ENCODE measurements at regions not wholly inside any gene's neighbourhood (a gene's known extent, or its start where the extent isn't known, plus 50 kb on each side); places are given as distances from the start of the nearest gene placed in this dataset.

DNA sequence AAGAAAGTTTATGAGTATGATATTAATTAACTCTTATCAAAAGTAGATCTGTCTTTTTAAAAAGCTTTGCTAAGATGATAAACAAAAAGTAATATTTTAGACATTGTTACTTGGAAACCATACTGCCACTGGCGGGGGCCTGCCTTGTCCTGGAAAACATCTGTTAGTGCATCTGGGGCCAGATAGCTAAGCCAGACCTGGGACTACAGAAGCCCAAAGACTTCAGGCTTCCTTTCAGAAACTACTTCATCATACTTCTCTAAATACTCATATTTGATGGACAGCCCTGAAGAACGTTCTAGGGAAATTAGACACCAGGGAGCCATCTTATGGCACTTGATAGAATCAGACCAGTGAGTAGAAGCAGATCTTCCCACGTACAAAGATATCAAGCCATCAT, 795.4 kb upstream of the SEMA6D start:
- WGBS, 2 donors, result 45 to 49% methylated on average over 3 of the region's 3 CpGs
- H3K4me3 ChIP-seq, result no peak overlapping the region
- no peak overlapping the region for H3K27ac ChIP-seq
- no peaks in the 10 kb centered on the region for H3K4me1 ChIP-seq
- H3K27me3 ChIP-seq, result no peaks in the 10 kb centered on the region
- DNase-seq, result no peak
- peaks cover 0 to 14% (median 7%) of the 10 kb centered on the region in 3 donors for H3K9me3 ChIP-seq
- no peaks in the 10 kb centered on the region for H3K36me3 ChIP-seq
- intact Hi-C loops (cut with DNase I), result no loop called here
- no peak for TF ChIP-seq POLR2A (IDR thresholded peaks at IDR 0.05)
- TF ChIP-seq, protein P1, sequence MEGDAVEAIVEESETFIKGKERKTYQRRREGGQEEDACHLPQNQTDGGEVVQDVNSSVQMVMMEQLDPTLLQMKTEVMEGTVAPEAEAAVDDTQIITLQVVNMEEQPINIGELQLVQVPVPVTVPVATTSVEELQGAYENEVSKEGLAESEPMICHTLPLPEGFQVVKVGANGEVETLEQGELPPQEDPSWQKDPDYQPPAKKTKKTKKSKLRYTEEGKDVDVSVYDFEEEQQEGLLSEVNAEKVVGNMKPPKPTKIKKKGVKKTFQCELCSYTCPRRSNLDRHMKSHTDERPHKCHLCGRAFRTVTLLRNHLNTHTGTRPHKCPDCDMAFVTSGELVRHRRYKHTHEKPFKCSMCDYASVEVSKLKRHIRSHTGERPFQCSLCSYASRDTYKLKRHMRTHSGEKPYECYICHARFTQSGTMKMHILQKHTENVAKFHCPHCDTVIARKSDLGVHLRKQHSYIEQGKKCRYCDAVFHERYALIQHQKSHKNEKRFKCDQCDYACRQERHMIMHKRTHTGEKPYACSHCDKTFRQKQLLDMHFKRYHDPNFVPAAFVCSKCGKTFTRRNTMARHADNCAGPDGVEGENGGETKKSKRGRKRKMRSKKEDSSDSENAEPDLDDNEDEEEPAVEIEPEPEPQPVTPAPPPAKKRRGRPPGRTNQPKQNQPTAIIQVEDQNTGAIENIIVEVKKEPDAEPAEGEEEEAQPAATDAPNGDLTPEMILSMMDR (IDR thresholded peaks at IDR 0.05), result no peak

DNA sequence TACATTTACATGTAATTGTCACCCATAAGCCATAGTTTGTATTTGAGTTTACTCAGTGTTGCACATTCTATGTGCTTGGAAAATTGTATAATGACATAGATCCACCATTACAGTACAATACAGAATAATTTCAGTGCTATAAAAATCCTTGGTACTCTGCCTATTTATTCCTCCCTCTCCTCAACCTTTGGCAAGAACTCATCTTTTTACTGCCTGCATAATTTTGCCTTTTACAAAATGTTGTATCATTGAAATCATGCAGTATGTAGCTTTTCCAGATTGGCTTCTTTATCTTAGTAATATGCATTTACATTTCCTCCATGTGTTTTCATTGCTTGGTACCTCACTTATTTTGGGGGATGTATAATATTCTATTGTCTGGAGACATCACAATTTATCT, 786.9 kb upstream of the SEMA6D start:
- Histone ChIP-seq H3K36me3 (no peaks in the 10 kb centered on the region), H3K27ac (no peak overlapping the region), H3K27me3 (no peaks in the 10 kb centered on the region), H3K4me1 (no peaks in the 10 kb centered on the region), H3K9me3 (no peaks in the 10 kb centered on the region), H3K4me3 (no peak overlapping the region)
- DNase-seq, result no peak
- intact Hi-C loops (cut with DNase I), result no loop called here
- TF ChIP-seq POLR2A (IDR thresholded peaks at IDR 0.05), result no peak
- TF ChIP-seq, protein P1 (IDR thresholded peaks at IDR 0.05), result no peak

- WGBS, 2 donors, result 64 to 76% methylated on average over 4 of the region's 4 CpGs
- TF ChIP-seq POLR2A (IDR thresholded peaks at IDR 0.05), result no peak
- TF ChIP-seq, protein P1 (IDR thresholded peaks at IDR 0.05), result no peak
- Histone ChIP-seq H3K4me1 (no peaks in the 10 kb centered on the region), H3K27ac (no peak overlapping the region), H3K36me3 (no peaks in the 10 kb centered on the region), H3K4me3 (no peak overlapping the region), H3K27me3 (no peaks in the 10 kb centered on the region), H3K9me3 (no peaks in the 10 kb centered on the region)
- intact Hi-C loops (cut with DNase I), result no loop called here
- DNase-seq, result no peak
Measured at GRCh38 chr15:46933332-46933731, 784.0 kb upstream of the SEMA6D start.

GRCh38 chr15:46934851-46935250, 782.5 kb upstream of the SEMA6D start:
- Histone ChIP-seq H3K4me3 (no peak overlapping the region), H3K36me3 (no peaks in the 10 kb centered on the region), H3K9me3 (no peaks in the 10 kb centered on the region), H3K27ac (no peak overlapping the region), H3K27me3 (no peaks in the 10 kb centered on the region), H3K4me1 (no peaks in the 10 kb centered on the region)
- DNase-seq, result no peak
- no peak for TF ChIP-seq POLR2A (IDR thresholded peaks at IDR 0.05)
- TF ChIP-seq, protein P1 (IDR thresholded peaks at IDR 0.05), result no peak
- intact Hi-C loops (cut with DNase I), result no loop called here
- 54 to 81% methylated on average over 2 of the region's 2 CpGs for WGBS, 2 donors

DNA sequence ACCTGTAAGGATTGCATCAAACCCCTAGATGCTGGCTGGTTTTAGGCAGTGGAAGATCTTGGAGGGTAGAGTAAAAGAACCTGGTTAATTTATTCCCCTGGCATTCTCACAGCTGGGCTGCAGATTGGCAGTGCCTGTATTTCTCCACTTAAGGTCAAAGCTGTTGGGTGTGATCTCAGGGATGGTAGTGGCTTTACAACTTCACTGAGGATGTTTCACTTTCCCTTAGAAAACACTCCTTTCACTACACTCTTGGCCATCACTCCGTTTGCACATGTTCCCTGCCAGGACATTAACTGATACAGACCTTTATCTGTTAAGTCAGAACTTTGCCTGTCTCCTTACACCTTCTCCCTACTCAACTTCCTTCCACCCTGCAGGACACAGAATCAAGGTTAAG, 779.1 kb upstream of the SEMA6D start:
- TF ChIP-seq, protein P1 (IDR thresholded peaks at IDR 0.05), result no peak
- no peak for TF ChIP-seq POLR2A (IDR thresholded peaks at IDR 0.05)
- WGBS, 2 donors, result 0 to 33% methylated on average over 1 of the region's 1 CpG
- DNase-seq, result no peak
- Histone ChIP-seq H3K9me3 (no peaks in the 10 kb centered on the region), H3K27ac (no peak overlapping the region), H3K36me3 (no peaks in the 10 kb centered on the region), H3K27me3 (no peaks in the 10 kb centered on the region), H3K4me3 (no peak overlapping the region), H3K4me1 (no peaks in the 10 kb centered on the region)
- intact Hi-C loops (cut with DNase I), result no loop called here

Measured in esophagus squamous epithelium (tissue), 5 donors.